CD1c-positive myeloid dendritic cell (primary cell): ENCODE measurements at regions not wholly inside any gene's neighbourhood (a gene's known extent, or its start where the extent isn't known, plus 50 kb on each side); places are given as distances from the start of the nearest gene placed in this dataset.

ENCODE experiments used
- DNase-seq: peaks from one replicate; pipeline ENCODE4 v3.0.0-alpha.2; 2016; ENCODE audit errors: extremely low spot score

- DNase-seq, result no peak
Observed at GRCh38 chr10:33813415-33813814, 478.9 kb upstream of the NRP1 start.

DNA sequence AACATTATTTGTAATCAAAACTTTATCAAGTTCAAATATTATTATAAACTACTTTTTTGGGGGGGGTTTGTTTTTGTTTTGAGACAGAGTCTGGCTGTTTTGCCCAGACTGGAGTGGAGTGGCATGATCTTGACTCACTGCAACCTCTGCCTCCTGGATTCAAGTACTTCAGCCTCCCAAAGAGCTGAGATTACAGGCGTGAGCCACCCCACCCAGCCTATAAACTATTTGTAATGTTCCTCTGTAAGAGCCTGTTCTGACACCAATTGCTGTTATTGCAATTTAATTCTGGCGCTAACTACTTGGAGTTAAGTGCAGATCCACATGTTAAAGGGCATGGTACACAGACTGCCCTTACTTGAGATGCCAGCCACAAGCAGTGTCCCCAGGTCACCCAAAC is 478.1 kb upstream of the NRP1 start:
- no peak for DNase-seq

- DNase-seq, result no peak
Observed at GRCh38 chr10:33810986-33811385, 476.5 kb upstream of the NRP1 start.

GRCh38 chr10:33809732-33810131 is 475.3 kb upstream of the NRP1 start:
- no peak for DNase-seq

DNA sequence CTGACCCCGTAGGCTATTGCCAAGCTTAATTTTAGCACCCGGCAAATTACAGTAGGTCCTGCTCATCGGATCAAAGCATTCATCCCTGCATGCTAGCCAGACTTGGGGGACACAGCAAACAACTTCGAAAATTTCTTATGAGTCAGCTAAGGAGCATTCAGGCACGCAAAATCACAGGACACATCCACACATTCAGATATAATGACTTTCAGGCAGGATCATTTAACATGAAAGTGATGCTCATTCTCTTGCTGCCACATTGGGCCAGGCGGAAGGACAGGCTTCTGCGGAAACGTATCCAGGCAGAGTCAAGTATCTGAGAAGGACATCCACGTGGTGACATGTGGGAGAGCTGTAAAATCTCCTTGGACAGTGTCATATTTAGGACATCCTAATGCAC is 474.0 kb upstream of the NRP1 start:
- no peak for DNase-seq

DNA sequence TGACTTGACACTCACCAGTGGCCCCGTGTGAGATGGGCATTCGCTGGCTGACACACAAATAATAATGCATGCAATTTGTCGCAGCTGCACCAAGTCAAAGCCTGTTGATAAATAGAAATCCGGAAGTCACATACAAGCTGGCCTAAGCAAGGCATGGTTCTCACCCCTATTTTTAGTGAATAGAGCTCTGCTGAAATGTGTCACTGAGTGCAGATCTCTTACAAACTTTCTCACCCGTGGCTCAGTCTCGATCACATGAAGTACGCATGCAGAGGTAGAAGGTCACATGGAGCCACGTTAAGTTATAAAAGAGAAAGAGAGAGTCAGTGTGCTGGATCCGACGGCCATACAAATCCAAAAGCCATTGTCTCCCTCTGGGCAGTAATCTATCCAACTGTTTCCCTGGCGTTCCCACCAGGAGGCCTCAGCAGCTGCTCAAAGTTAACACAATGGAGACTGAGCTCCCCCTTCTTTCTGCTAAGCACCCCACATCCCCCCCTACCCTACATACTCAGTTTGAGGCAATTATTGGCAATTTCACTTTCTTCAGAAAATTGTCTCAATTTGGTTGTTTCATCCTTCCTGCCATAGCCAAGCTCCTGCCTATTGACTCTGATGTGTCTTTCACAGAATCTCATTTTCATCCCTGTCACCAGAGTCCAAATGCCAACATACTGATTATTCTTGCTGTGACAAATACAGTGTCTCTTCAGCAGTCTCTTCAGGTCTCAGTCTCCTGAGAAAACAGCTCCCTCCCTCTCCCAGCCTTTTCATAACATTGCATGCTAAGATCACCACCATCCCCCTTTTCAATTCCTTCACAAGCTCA is 473.3 kb upstream of the NRP1 start:
- no peak for DNase-seq

GRCh38 chr10:33805831-33806230 is 471.4 kb upstream of the NRP1 start:
- DNase-seq, result no peak

- DNase-seq, result no peak
Observed at GRCh38 chr10:33804584-33804983, 470.1 kb upstream of the NRP1 start.

GRCh38 chr10:33803248-33803647 is 468.8 kb upstream of the NRP1 start:
- no peak for DNase-seq

DNA sequence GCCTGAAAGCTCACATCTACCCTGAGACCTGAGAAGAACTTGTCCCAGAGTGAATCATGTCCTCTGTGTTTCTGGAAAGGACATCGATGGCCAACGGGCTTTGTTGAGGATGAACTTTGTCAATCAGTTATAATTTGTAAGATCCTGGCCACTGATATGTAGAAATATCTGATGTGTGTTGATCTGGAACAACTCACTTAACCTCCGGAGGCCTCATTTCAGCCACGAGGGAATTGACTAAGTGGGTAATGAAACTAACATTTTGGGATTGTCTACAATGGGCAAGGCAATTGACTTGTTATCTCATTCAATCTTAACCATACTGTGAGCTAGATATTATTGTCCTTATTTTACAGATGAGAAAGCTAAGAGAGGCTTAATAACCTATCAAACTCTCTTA is 468.1 kb upstream of the NRP1 start:
- no peak for DNase-seq

DNA sequence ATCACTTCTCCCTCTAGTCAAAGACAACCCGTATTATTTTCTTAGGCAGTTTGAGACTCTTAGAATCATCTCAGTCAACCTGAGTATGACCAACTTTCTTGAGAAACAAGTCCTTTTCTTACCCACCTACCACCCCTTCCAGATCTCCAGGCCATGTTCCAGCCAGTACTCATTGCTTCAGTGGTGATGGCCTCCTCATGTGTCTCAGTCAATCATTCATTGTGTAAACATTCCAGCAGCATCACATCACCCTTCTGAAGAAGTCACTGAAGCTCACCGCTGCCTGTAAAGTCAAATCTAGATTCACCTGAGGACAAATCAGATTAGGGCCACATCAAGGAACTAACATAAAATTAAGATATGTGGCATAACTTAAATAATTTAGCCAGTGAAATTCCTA is 467.2 kb upstream of the NRP1 start:
- no peak for DNase-seq

DNA sequence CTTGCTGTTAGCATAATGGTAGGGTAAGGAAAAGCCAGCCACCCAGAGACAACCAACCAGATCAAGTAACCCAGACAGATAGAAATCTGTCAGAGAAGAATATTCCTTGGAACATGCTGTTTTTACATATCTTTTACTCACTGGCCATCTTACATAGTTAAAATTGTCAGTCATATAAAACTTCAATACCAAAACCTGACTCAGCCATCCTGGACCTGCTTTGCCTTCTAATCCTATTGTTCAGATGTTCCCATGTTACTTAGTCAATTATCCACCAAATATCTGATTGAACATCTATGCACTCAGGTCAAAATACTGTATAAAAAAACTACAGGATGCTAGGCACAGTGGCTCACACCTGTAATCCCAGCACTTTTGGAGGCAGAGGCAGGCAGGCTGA is 466.5 kb upstream of the NRP1 start:
- no peak for DNase-seq

DNA sequence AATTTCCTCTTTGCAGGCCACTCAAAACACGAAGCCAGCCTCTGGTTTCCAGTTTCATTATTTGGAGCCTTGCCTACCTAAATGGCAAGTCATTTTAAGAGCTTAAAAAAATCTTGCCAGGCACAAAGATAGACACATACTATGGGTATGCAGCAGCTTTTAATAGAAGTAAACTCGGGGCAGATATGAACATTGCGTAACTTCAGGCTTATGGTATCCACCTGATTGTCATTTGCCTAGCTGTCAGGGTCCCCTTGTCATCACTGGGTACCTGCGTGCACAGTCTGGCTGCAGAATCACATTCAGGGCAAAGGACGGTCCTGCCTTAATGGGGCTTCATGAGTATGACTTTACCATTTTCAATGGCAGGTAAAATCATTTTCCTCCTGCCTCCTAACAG is 466.1 kb upstream of the NRP1 start:
- no peak for DNase-seq

DNA sequence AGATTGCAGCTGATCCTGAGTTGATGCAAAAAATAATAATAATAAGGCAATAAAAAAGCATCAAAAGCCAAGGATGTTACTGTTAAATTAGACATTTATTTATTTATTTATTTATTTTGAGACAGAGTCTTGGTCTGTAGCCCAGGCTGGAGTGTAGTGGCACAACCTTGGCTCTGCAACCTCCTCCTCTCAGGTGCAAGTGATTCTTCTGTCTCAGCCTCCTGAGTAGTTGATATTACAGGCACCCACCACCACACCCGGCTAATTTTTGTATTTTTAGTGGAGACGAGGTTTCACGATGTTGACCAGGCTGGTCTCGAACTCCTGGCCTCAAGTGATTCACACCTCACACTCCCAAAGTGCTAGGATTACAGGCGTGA is 465.5 kb upstream of the NRP1 start:
- DNase-seq, result no peak

- DNase-seq, result no peak
Observed at GRCh38 chr10:33799281-33799943, 464.9 kb upstream of the NRP1 start.

DNA sequence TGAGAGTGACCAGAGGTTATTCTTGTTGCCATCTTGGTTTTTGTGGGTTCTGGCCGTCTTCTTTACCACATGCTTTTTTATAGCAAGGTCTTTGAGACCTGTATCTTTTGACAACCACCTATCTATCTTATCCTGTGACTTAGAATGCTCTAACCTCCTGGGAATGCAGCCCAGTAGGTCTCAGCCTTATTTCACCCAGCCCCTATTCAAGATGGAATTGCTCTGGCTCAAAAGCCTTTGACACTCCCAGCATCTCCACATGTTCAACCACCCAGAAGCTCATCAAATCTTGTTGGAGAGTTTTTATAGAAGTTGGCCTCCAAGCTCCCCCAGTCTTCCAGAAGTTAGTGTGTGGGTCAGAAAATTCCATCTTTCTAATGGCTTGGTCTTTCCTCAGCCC is 464.3 kb upstream of the NRP1 start:
- DNase-seq, result no peak

- DNase-seq, result no peak
Observed at GRCh38 chr10:33796680-33797079, 462.2 kb upstream of the NRP1 start.

- DNase-seq, result no peak
Observed at GRCh38 chr10:33795529-33795928, 461.1 kb upstream of the NRP1 start.

- no peak for DNase-seq
Observed at GRCh38 chr10:33794460-33794859, 460.0 kb upstream of the NRP1 start.

- no peak for DNase-seq
Observed at GRCh38 chr10:33793793-33794192, 459.3 kb upstream of the NRP1 start.

DNA sequence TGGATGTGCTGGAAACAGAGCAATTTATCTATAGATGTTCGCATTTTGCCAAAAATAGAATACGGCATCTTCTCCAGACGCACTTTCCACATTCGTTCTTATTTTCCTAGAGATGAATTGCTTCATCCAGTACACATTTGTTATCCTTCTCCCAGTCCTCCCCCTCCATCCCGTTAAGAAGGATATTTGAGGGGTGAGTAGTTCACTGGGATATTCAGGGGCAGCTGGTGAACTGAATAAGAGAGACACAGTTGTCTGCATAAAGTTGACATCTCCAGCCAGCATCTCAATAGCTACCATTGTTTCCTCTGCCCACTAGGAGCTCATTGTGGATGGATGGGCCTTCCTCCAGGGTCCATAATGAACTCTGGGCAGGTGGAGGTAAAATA is 456.8 kb upstream of the NRP1 start:
- no peak for DNase-seq

- DNase-seq, result no peak
Observed at GRCh38 chr10:33790521-33791271, 456.2 kb upstream of the NRP1 start.

- no peak for DNase-seq
Observed at GRCh38 chr10:33783557-33783956, 449.1 kb upstream of the NRP1 start.
